Gastroesophageal sphincter (tissue), 3 donors: ENCODE measurements at regions not wholly inside any gene's neighbourhood (a gene's known extent, or its start where the extent isn't known, plus 50 kb on each side); places are given as distances from the start of the nearest gene placed in this dataset.

Experiments used
- CTCF ChIP-seq, 4 experiments: fragments of 200-600 bp in 2 of 4; fragments of 450-650 bp in 2 of 4; sonication (generic) in 1 of 4; IDR thresholded peaks; one replicate each; pipeline ENCODE4 v1.5.1; 2017 to 2019; ENCODE audit warnings: antibody characterized with exemption in 4 of 4, mild to moderate bottlenecking in 2 of 4, moderate library complexity in 2 of 4
- POLR2A ChIP-seq, 2 donors: fragments of 450-650 bp; IDR thresholded peaks; one replicate each; pipeline ENCODE4 v1.6.1; 2017; ENCODE audit warnings: antibody characterized with exemption in 2 of 2, mild to moderate bottlenecking in 2 of 2, moderate library complexity in 1 of 2

- TF ChIP-seq CTCF (IDR thresholded peaks at IDR 0.05) (no peak), POLR2A (IDR thresholded peaks at IDR 0.05) (no peak)
These were observed 180.5 kb upstream of the DTNA start for GRCh38 chr18:34529358-34530335.
